ENCODE measurements at regions not wholly inside any gene's neighbourhood (a gene's known extent, or its start where the extent isn't known, plus 50 kb on each side); places are given as distances from the start of the nearest gene placed in this dataset.

GRCh38 chr10:4437791-4438190, 388.2 kb upstream of the AKR1E2 start:
- TF ChIP-seq POLR2A (IDR thresholded peaks at IDR 0.05), result no peak
- no peak for TF ChIP-seq CTCF (IDR thresholded peaks at IDR 0.05 in 4 of 5, conservative IDR thresholded peaks at IDR 0.05 in 1 of 5)
